ENCODE measurements at regions not wholly inside any gene's neighbourhood (a gene's known extent, or its start where the extent isn't known, plus 50 kb on each side); places are given as distances from the start of the nearest gene placed in this dataset.

- H3K9me3 ChIP-seq (ENCODE audit: control insufficient read depth, low read length) = no peaks in the 10 kb centered on the region
- H3K4me1 ChIP-seq (ENCODE audit: control insufficient read depth, insufficient read depth, low read depth, low read length) = no peaks in the 10 kb centered on the region
- no peak overlapping the region for H2BK5ac ChIP-seq (ENCODE audit: low read depth, low read length, poor library complexity, severe bottlenecking)
- DNase-seq = no peak
- no peak overlapping the region for H4K91ac ChIP-seq (ENCODE audit: low read length)
- no peaks in the 10 kb centered on the region for H3K79me1 ChIP-seq (replicated peaks; ENCODE audit: low read length, poor library complexity, severe bottlenecking)
- no peak overlapping the region for H4K8ac ChIP-seq (ENCODE audit: low read length)
- H3K4me2 ChIP-seq (ENCODE audit: low read length, poor library complexity, severe bottlenecking) = no peak overlapping the region
- H2BK15ac ChIP-seq (ENCODE audit: low read depth, poor library complexity, severe bottlenecking) = no peak overlapping the region
- H2BK120ac ChIP-seq (ENCODE audit: low read depth, low read length) = no peak overlapping the region
- H3K27me3 ChIP-seq (ENCODE audit: control insufficient read depth in 1 of 2, insufficient read depth in 1 of 2, low read length in 2 of 2) = no peaks in the 10 kb centered on the region
- no peak overlapping the region for H3K18ac ChIP-seq (ENCODE audit: low read depth in 1 of 2, low read length in 2 of 2)
- no peak overlapping the region for H3K9ac ChIP-seq (ENCODE audit: low read length)
- H3K36me3 ChIP-seq (ENCODE audit: control insufficient read depth in 1 of 2, insufficient read depth in 2 of 2, low read depth in 1 of 2, low read length in 2 of 2) = no peaks in the 10 kb centered on the region
- H2AK5ac ChIP-seq (ENCODE audit: low read length, severe bottlenecking) = no peak overlapping the region
- no peak overlapping the region for H2AFZ ChIP-seq (ENCODE audit: low read depth, low read length)
- H2BK12ac ChIP-seq (ENCODE audit: low read length in 2 of 2) = no peak overlapping the region
- no peak overlapping the region for H3K23ac ChIP-seq (ENCODE audit: low read length in 2 of 2)
- H3K14ac ChIP-seq (ENCODE audit: low read length in 2 of 2) = no peak overlapping the region
- H3K4ac ChIP-seq (ENCODE audit: low read depth in 1 of 2, low read length in 2 of 2) = no peak overlapping the region
- 96% methylated on average over 4 of the region's 4 CpGs for WGBS
- no peak overlapping the region for H3K4me3 ChIP-seq (ENCODE audit: insufficient read depth in 1 of 2, low read depth in 1 of 2, low read length in 2 of 2)
- H3K27ac ChIP-seq (ENCODE audit: low read length, poor library complexity, severe bottlenecking) = no peak overlapping the region
Measured at GRCh38 chr4:136088211-136088867, 1444.0 kb downstream of the PCDH18 start.

- Histone ChIP-seq H3K23ac (ENCODE audit: low read length in 2 of 2) (no peak overlapping the region), H3K27ac (ENCODE audit: low read length, poor library complexity, severe bottlenecking) (no peak overlapping the region), H2BK15ac (ENCODE audit: low read depth, poor library complexity, severe bottlenecking) (no peak overlapping the region), H3K4me3 (ENCODE audit: insufficient read depth in 1 of 2, low read depth in 1 of 2, low read length in 2 of 2) (no peak overlapping the region), H3K4me1 (ENCODE audit: control insufficient read depth, insufficient read depth, low read depth, low read length) (no peaks in the 10 kb centered on the region), H3K9ac (ENCODE audit: low read length) (no peak overlapping the region), H3K4ac (ENCODE audit: low read depth in 1 of 2, low read length in 2 of 2) (no peak overlapping the region), H3K9me3 (ENCODE audit: control insufficient read depth, low read length) (no peaks in the 10 kb centered on the region), H3K79me1 (replicated peaks; ENCODE audit: low read length, poor library complexity, severe bottlenecking) (no peaks in the 10 kb centered on the region), H2BK12ac (ENCODE audit: low read length in 2 of 2) (no peak overlapping the region), H2BK120ac (ENCODE audit: low read depth, low read length) (no peak overlapping the region), H2BK5ac (ENCODE audit: low read depth, low read length, poor library complexity, severe bottlenecking) (no peak overlapping the region), H4K91ac (ENCODE audit: low read length) (no peak overlapping the region), H3K36me3 (ENCODE audit: control insufficient read depth in 1 of 2, insufficient read depth in 2 of 2, low read depth in 1 of 2, low read length in 2 of 2) (no peaks in the 10 kb centered on the region), H4K8ac (ENCODE audit: low read length) (no peak overlapping the region), H3K4me2 (ENCODE audit: low read length, poor library complexity, severe bottlenecking) (no peak overlapping the region), H3K14ac (ENCODE audit: low read length in 2 of 2) (no peak overlapping the region), H3K18ac (ENCODE audit: low read depth in 1 of 2, low read length in 2 of 2) (no peak overlapping the region), H3K27me3 (ENCODE audit: control insufficient read depth in 1 of 2, insufficient read depth in 1 of 2, low read length in 2 of 2) (no peaks in the 10 kb centered on the region), H2AFZ (ENCODE audit: low read depth, low read length) (no peak overlapping the region), H2AK5ac (ENCODE audit: low read length, severe bottlenecking) (no peak overlapping the region)
- DNase-seq = peak; percentile 38
- WGBS = 44% methylated on average over 1 of the region's 1 CpG
Measured at GRCh38 chr4:136078976-136079375, 1453.3 kb downstream of the PCDH18 start.

- no peaks in the 10 kb centered on the region for H3K36me3 ChIP-seq (ENCODE audit: control insufficient read depth in 1 of 2, insufficient read depth in 2 of 2, low read depth in 1 of 2, low read length in 2 of 2)
- H3K23ac ChIP-seq (ENCODE audit: low read length in 2 of 2) = no peak overlapping the region
- 84% methylated on average over 5 of the region's 7 CpGs for WGBS
- H2BK120ac ChIP-seq (ENCODE audit: low read depth, low read length) = no peak overlapping the region
- H2BK15ac ChIP-seq (ENCODE audit: low read depth, poor library complexity, severe bottlenecking) = no peak overlapping the region
- no peak overlapping the region for H4K91ac ChIP-seq (ENCODE audit: low read length)
- H2BK12ac ChIP-seq (ENCODE audit: low read length in 2 of 2) = no peak overlapping the region
- no peak overlapping the region for H2AK5ac ChIP-seq (ENCODE audit: low read length, severe bottlenecking)
- H2BK5ac ChIP-seq (ENCODE audit: low read depth, low read length, poor library complexity, severe bottlenecking) = no peak overlapping the region
- no peak overlapping the region for H2AFZ ChIP-seq (ENCODE audit: low read depth, low read length)
- H3K4ac ChIP-seq (ENCODE audit: low read depth in 1 of 2, low read length in 2 of 2) = no peak overlapping the region
- no peak overlapping the region for H3K9ac ChIP-seq (ENCODE audit: low read length)
- H3K4me1 ChIP-seq (ENCODE audit: control insufficient read depth, insufficient read depth, low read depth, low read length) = no peaks in the 10 kb centered on the region
- H3K9me3 ChIP-seq (ENCODE audit: control insufficient read depth, low read length) = no peaks in the 10 kb centered on the region
- no peak for DNase-seq
- no peaks in the 10 kb centered on the region for H3K27me3 ChIP-seq (ENCODE audit: control insufficient read depth in 1 of 2, insufficient read depth in 1 of 2, low read length in 2 of 2)
- no peak overlapping the region for H4K8ac ChIP-seq (ENCODE audit: low read length)
- no peak overlapping the region for H3K14ac ChIP-seq (ENCODE audit: low read length in 2 of 2)
- H3K4me2 ChIP-seq (ENCODE audit: low read length, poor library complexity, severe bottlenecking) = no peak overlapping the region
- H3K27ac ChIP-seq (ENCODE audit: low read length, poor library complexity, severe bottlenecking) = no peak overlapping the region
- H3K4me3 ChIP-seq (ENCODE audit: insufficient read depth in 1 of 2, low read depth in 1 of 2, low read length in 2 of 2) = no peak overlapping the region
- H3K18ac ChIP-seq (ENCODE audit: low read depth in 1 of 2, low read length in 2 of 2) = no peak overlapping the region
- H3K79me1 ChIP-seq (replicated peaks; ENCODE audit: low read length, poor library complexity, severe bottlenecking) = no peaks in the 10 kb centered on the region
Measured at GRCh38 chr4:136056748-136057147, 1475.5 kb downstream of the PCDH18 start.

- no peaks in the 10 kb centered on the region for H3K4me1 ChIP-seq (ENCODE audit: control insufficient read depth, insufficient read depth, low read depth, low read length)
- no peaks in the 10 kb centered on the region for H3K27me3 ChIP-seq (ENCODE audit: control insufficient read depth in 1 of 2, insufficient read depth in 1 of 2, low read length in 2 of 2)
- no peak for DNase-seq
- no peaks in the 10 kb centered on the region for H3K79me1 ChIP-seq (replicated peaks; ENCODE audit: low read length, poor library complexity, severe bottlenecking)
- no peak overlapping the region for H2AFZ ChIP-seq (ENCODE audit: low read depth, low read length)
- no CpG with 5 or more reads among the region's 3 CpGs for WGBS
- no peak overlapping the region for H3K4me3 ChIP-seq (ENCODE audit: insufficient read depth in 1 of 2, low read depth in 1 of 2, low read length in 2 of 2)
- H3K18ac ChIP-seq (ENCODE audit: low read depth in 1 of 2, low read length in 2 of 2) = no peak overlapping the region
- H2BK12ac ChIP-seq (ENCODE audit: low read length in 2 of 2) = no peak overlapping the region
- no peak overlapping the region for H3K27ac ChIP-seq (ENCODE audit: low read length, poor library complexity, severe bottlenecking)
- H3K4ac ChIP-seq (ENCODE audit: low read depth in 1 of 2, low read length in 2 of 2) = no peak overlapping the region
- H2BK15ac ChIP-seq (ENCODE audit: low read depth, poor library complexity, severe bottlenecking) = no peak overlapping the region
- no peak overlapping the region for H2BK5ac ChIP-seq (ENCODE audit: low read depth, low read length, poor library complexity, severe bottlenecking)
- no peak overlapping the region for H4K8ac ChIP-seq (ENCODE audit: low read length)
- H2AK5ac ChIP-seq (ENCODE audit: low read length, severe bottlenecking) = no peak overlapping the region
- H3K36me3 ChIP-seq (ENCODE audit: control insufficient read depth in 1 of 2, insufficient read depth in 2 of 2, low read depth in 1 of 2, low read length in 2 of 2) = no peaks in the 10 kb centered on the region
- no peak overlapping the region for H3K14ac ChIP-seq (ENCODE audit: low read length in 2 of 2)
- H3K23ac ChIP-seq (ENCODE audit: low read length in 2 of 2) = no peak overlapping the region
- no peak overlapping the region for H3K4me2 ChIP-seq (ENCODE audit: low read length, poor library complexity, severe bottlenecking)
- no peaks in the 10 kb centered on the region for H3K9me3 ChIP-seq (ENCODE audit: control insufficient read depth, low read length)
- H3K9ac ChIP-seq (ENCODE audit: low read length) = no peak overlapping the region
- no peak overlapping the region for H4K91ac ChIP-seq (ENCODE audit: low read length)
- no peak overlapping the region for H2BK120ac ChIP-seq (ENCODE audit: low read depth, low read length)
Measured at GRCh38 chr4:136055360-136055759, 1476.9 kb downstream of the PCDH18 start.
